ENCODE measurements at regions not wholly inside any gene's neighbourhood (a gene's known extent, or its start where the extent isn't known, plus 50 kb on each side); places are given as distances from the start of the nearest gene placed in this dataset.

DNA sequence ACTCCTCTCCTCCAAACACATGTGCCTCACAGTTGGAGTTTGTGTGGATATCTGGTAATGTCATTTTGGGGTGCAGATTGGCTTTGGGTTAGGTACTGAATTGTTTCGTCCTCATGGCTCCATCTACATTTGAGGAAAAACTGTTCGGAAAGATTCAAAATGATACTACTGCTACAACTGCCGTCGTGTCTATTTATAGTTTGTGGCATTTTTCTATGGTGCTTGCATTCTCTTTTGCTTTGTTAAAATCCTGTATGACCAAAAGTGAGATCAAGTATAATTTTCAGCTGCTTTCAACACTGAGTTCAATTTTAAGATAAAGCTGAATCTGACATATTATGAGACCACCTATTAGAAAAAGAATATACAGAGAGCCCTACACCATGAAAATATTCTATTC is 176.3 kb upstream of the DSEL start:
- TF ChIP-seq, protein P1, sequence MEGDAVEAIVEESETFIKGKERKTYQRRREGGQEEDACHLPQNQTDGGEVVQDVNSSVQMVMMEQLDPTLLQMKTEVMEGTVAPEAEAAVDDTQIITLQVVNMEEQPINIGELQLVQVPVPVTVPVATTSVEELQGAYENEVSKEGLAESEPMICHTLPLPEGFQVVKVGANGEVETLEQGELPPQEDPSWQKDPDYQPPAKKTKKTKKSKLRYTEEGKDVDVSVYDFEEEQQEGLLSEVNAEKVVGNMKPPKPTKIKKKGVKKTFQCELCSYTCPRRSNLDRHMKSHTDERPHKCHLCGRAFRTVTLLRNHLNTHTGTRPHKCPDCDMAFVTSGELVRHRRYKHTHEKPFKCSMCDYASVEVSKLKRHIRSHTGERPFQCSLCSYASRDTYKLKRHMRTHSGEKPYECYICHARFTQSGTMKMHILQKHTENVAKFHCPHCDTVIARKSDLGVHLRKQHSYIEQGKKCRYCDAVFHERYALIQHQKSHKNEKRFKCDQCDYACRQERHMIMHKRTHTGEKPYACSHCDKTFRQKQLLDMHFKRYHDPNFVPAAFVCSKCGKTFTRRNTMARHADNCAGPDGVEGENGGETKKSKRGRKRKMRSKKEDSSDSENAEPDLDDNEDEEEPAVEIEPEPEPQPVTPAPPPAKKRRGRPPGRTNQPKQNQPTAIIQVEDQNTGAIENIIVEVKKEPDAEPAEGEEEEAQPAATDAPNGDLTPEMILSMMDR (IDR thresholded peaks at IDR 0.05; ENCODE audit: low read depth, low read length, missing control alignments): no peak
- DNase-seq (ENCODE audit: low read depth): no peak

DNA sequence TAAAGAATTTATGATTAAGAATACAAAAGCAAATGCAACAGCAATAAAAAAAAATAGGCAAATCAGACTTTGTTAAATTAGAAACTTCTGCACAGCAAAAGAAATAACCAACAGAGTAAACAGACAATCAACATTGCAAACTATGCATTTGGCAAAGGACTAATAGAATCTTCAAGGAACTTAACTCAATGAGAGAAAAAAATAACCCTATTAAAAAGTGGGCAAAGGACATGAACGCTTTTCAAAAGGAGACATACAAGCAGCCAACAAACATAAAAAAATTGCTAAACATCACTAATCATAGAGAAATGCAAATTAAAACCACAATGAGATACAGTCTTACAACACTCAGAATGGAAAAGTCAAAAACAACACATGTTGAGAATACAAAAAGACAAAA is 166.0 kb upstream of the DSEL start:
- no peak overlapping the region for H3K4me3 ChIP-seq (ENCODE audit: low read depth, low read length)
- no peak for DNase-seq (ENCODE audit: low read depth)
- TF ChIP-seq, protein P1 (IDR thresholded peaks at IDR 0.05; ENCODE audit: low read depth, low read length, missing control alignments): no peak

More for the DNA sequence above, 176.3 kb upstream of the DSEL start:
- H3K4me3 ChIP-seq (ENCODE audit: low read depth, low read length): no peak overlapping the region

DNA sequence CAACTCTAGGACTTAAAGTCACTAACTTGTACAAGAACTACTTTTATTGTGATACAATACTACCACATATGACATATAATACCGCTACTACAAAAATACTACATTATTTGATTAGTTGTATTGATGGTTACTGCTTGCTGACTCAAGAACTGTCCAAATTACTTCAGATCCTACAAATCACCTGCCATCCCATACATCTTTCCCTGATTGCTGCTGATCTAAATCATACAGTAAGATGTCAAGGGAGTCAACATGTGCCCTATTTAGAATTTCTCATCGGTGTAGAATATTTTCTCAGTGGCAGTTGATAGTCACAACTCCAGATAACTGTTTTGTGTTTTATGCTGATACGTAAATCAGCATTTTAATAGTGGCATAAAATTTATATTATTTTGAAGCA is 161.0 kb upstream of the DSEL start:
- TF ChIP-seq, protein P1 (IDR thresholded peaks at IDR 0.05; ENCODE audit: low read depth, low read length, missing control alignments): no peak
- H3K4me3 ChIP-seq (ENCODE audit: low read depth, low read length): no peak overlapping the region
- DNase-seq (ENCODE audit: low read depth): no peak

DNA sequence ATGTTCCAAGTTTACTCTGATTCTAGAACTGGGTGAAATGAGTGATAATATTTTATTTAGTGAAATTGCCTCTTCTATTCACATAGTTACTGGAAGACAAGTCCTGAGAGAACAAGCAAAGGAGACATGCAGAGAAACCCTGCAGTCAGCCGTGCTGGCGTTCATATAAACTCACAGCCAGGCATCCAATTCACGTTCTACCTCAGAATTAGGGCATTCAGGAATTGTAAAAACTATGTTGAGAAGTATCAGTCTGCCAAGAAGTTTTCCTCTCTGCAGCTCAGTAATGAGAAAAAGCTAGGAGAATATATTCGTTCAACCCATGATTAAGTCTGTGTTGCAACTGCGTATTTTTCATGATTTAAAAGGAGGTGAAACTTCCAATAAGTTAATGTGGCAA is 156.2 kb upstream of the DSEL start:
- no peak overlapping the region for H3K4me3 ChIP-seq (ENCODE audit: low read depth, low read length)
- no peak for DNase-seq (ENCODE audit: low read depth)
- TF ChIP-seq, protein P1 (IDR thresholded peaks at IDR 0.05; ENCODE audit: low read depth, low read length, missing control alignments): no peak

DNA sequence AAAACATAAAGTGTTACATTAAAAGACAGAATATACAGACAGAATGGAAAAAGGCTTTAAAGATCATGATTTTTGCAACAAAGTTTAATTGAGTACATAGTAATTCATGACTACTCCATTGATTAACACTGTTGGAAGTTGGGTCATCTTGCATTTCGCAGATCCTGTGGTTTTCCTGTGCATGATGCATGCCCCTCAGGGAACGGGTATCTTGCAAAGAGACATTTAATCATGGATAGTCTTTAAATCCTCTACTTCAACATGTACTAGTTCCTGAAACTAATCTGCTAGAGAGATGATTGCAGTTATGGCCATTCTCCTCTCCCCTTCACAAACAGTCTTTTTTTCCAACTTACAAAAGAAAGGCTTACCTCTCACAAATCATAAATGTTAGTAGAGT is 155.6 kb upstream of the DSEL start:
- DNase-seq (ENCODE audit: low read depth): no peak
- no peak overlapping the region for H3K4me3 ChIP-seq (ENCODE audit: low read depth, low read length)
- TF ChIP-seq, protein P1 (IDR thresholded peaks at IDR 0.05; ENCODE audit: low read depth, low read length, missing control alignments): no peak

DNA sequence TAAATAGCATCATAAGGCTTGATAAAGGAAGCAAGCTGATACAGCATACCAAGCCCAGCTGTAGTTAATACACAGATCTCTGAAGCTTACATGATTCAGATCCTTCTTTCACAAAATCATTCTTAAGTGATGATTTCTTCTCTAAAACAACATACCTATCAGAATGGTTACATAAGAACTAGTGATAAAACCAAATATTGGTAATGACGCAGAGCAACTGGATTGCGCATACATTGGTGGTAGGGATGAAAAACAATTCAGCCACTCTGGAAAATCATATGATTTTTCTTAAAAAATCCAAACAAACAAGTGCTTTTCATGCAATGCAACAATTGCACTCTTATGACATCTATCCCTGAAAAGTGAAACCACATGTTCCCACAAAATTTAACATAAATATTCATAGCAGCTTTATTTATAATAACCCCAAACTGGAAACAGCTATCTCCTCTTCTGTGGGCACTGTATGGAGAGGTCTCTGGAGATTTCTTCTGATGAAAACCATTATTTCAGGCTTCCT is 153.6 kb upstream of the DSEL start:
- H3K4me3 ChIP-seq (ENCODE audit: low read depth, low read length): no peak overlapping the region
- DNase-seq (ENCODE audit: low read depth): no peak

DNA sequence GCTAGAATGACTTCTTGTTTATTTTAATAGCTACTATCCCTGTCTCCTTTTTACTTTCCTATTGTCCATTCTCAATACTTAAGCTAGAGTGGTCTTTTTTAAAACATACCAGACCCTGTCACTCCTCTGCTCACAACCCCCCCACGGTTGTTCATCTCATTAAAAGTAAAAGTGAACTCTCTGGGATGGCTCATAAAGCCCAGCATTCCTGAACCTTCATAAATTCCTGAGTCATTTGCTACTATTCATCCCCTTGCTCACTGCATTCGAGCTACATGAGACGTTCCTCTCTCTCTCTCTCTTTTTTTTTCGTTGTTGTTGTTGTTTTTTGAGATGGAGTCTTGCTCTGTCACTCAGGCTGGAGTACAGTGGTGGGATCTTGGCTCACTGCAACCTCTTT is 148.7 kb upstream of the DSEL start:
- DNase-seq (ENCODE audit: low read depth): no peak
- TF ChIP-seq, protein P1 (IDR thresholded peaks at IDR 0.05; ENCODE audit: low read depth, low read length, missing control alignments): no peak
- no peak overlapping the region for H3K4me3 ChIP-seq (ENCODE audit: low read depth, low read length)

More for the DNA sequence above, 153.6 kb upstream of the DSEL start:
- TF ChIP-seq, protein P1 (IDR thresholded peaks at IDR 0.05; ENCODE audit: low read depth, low read length, missing control alignments): no peak
